ENCODE measurements at regions not wholly inside any gene's neighbourhood (a gene's known extent, or its start where the extent isn't known, plus 50 kb on each side); places are given as distances from the start of the nearest gene placed in this dataset.
A peak's percentile ranks its signal among the peaks of the same experiment; 100 is the strongest.

DNA sequence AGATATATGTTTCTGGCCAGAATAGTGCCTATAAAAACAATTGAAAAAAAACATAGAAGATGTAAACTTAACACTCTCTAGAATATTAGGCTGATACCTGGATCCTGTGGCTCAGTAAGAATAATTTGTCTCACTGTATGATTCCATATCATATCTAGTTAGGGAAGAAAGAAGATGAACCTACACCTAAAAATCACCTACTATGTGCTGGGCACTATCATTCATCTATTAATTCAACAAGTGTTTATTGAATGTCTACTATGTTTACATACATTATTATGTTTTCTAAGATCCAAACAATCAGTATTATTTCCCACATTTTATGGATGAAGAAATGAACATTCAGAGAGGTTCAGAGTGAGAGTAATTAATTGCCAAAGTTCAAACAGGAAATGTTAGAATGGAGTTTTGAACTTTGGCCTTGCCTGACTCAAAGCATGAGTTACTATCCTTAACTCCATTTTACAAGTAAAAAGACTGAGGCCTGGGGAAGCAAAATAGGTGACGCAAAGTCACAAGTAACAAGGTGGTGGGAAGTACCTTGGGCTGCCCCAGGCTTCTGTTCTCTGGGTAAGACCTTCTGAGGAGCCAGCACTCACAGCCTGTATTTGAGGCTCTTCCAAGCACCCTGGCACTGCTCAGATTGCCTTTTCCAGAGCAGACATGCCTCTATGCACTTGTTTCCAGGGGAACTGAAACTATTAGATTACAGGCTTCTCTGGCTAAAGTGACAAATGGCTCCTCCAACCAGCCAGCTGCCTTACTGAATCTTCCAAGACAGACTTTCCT, 111.1 kb upstream of the ACSL4 start (continued):
- TF ChIP-seq, protein P1, sequence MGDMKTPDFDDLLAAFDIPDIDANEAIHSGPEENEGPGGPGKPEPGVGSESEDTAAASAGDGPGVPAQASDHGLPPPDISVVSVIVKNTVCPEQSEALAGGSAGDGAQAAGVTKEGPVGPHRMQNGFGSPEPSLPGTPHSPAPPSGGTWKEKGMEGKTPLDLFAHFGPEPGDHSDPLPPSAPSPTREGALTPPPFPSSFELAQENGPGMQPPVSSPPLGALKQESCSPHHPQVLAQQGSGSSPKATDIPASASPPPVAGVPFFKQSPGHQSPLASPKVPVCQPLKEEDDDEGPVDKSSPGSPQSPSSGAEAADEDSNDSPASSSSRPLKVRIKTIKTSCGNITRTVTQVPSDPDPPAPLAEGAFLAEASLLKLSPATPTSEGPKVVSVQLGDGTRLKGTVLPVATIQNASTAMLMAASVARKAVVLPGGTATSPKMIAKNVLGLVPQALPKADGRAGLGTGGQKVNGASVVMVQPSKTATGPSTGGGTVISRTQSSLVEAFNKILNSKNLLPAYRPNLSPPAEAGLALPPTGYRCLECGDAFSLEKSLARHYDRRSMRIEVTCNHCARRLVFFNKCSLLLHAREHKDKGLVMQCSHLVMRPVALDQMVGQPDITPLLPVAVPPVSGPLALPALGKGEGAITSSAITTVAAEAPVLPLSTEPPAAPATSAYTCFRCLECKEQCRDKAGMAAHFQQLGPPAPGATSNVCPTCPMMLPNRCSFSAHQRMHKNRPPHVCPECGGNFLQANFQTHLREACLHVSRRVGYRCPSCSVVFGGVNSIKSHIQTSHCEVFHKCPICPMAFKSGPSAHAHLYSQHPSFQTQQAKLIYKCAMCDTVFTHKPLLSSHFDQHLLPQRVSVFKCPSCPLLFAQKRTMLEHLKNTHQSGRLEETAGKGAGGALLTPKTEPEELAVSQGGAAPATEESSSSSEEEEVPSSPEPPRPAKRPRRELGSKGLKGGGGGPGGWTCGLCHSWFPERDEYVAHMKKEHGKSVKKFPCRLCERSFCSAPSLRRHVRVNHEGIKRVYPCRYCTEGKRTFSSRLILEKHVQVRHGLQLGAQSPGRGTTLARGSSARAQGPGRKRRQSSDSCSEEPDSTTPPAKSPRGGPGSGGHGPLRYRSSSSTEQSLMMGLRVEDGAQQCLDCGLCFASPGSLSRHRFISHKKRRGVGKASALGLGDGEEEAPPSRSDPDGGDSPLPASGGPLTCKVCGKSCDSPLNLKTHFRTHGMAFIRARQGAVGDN (IDR thresholded peaks at IDR 0.05) = 0 out of 2 replicates have a peak, but pooled peaks have one; percentile 26
- TF ChIP-seq RFX5 (IDR thresholded peaks at IDR 0.05; ENCODE audit: low read depth, low read length) (no peak), NFIC (IDR thresholded peaks at IDR 0.05; ENCODE audit: low read depth, low read length) (peak; percentile 20; the same call in 1 of the 2 replicates)
- TF ChIP-seq, protein P2, sequence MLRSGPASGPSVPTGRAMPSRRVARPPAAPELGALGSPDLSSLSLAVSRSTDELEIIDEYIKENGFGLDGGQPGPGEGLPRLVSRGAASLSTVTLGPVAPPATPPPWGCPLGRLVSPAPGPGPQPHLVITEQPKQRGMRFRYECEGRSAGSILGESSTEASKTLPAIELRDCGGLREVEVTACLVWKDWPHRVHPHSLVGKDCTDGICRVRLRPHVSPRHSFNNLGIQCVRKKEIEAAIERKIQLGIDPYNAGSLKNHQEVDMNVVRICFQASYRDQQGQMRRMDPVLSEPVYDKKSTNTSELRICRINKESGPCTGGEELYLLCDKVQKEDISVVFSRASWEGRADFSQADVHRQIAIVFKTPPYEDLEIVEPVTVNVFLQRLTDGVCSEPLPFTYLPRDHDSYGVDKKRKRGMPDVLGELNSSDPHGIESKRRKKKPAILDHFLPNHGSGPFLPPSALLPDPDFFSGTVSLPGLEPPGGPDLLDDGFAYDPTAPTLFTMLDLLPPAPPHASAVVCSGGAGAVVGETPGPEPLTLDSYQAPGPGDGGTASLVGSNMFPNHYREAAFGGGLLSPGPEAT (IDR thresholded peaks at IDR 0.05; ENCODE audit: low read depth) = peak; percentile 88

DNA sequence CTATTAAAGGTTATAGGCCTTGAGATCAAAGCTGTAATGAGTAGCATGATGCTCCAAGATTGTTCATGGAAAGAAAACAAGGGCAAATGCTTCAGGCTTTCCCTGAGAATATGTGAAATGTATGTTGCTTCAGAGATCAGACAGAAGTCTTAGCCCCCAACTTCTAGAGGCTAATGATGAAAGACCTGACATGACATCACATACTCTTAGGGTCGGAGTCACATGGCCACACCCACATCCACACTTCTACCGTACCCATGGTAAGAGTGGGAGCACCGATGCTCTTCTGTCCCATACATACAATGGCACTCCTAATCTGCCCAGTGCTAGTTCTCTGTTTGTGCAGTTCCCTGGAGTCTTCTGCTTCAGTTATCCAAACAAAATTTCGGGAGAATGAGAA, 111.9 kb upstream of the ACSL4 start:
- Histone ChIP-seq H3K4me1 (ENCODE audit: control insufficient read depth, insufficient read depth, low read length) (peaks cover 9% of the 10 kb centered on the region), H4K20me1 (ENCODE audit: control insufficient read depth, insufficient read depth) (no peaks in the 10 kb centered on the region), H3K4me3 (no peak overlapping the region), H3K27ac (ENCODE audit: control insufficient read depth, insufficient read depth) (peak overlapping the region; percentile 31; the same call in 1 of the 2 replicates), H3K79me2 (ENCODE audit: control insufficient read depth, insufficient read depth, low read length) (no peaks in the 10 kb centered on the region), H3K9me3 (replicated peaks; ENCODE audit: control insufficient read depth, insufficient read depth, low read length) (no peaks in the 10 kb centered on the region), H3K4me2 (ENCODE audit: control insufficient read depth, insufficient read depth) (no peak overlapping the region; the same call in 1 of the 2 replicates), H3K27me3 (replicated peaks in 1 of 2; ENCODE audit: control insufficient read depth in 2 of 2, insufficient read depth in 2 of 2, low read length in 1 of 2) (no peaks in the 10 kb centered on the region), H3K36me3 (ENCODE audit: control insufficient read depth in 2 of 2, insufficient read depth in 2 of 2, low read length in 1 of 2) (no peaks in the 10 kb centered on the region), H3K9ac (ENCODE audit: control insufficient read depth, insufficient read depth, low read length) (no peak overlapping the region), H2AFZ (ENCODE audit: control insufficient read depth, low read depth, low read length) (peak overlapping the region; percentile 19; the same call in 1 of the 2 replicates)
- no peak for ATAC-seq
- in situ Hi-C loops (cut with MboI) (no loop called here), intact Hi-C loops (cut with micrococcal nuclease; ENCODE audit: unreplicated experiment) (no loop called here)
- POLR2A ChIA-PET = interaction anchor here (0.5 to 1.6 kb wide), 6 partner anchors 9 to 70 kb away, joined by 3 to 6 read pairs (median 3); no protein-coding TSS in a partner anchor
- CTCF ChIA-PET = interaction anchor here (1.0 to 7.2 kb wide), 5 partner anchors 11 to 132 kb away, joined by 4 to 57 read pairs (median 4); no protein-coding TSS in a partner anchor
- BruUV-seq (replicated peaks) = no TSS peak
- WGBS (ENCODE audit: insufficient coverage, insufficient replicate concordance, low lambda C conversion rate, missing lambda C conversion rate) = 21% methylated on average over 4 of the region's 4 CpGs
- no peak for FAIRE-seq
- SMC1A ChIA-PET (ENCODE audit: uncharacterized antibody, unreplicated experiment) = interaction anchor here (1.0 to 7.9 kb wide), 6 partner anchors 11 to 132 kb away, joined by 5 to 72 read pairs (median 30); no protein-coding TSS in a partner anchor
- no peak for DNase-seq (ENCODE audit: low read depth, low spot score)
- RAD21 ChIA-PET (ENCODE audit: unreplicated experiment) = interaction anchor here (0.8 to 3.7 kb wide), 7 partner anchors 11 to 132 kb away, joined by 3 to 32 read pairs (median 7); no protein-coding TSS in a partner anchor
- TF ChIP-seq, protein P3, sequence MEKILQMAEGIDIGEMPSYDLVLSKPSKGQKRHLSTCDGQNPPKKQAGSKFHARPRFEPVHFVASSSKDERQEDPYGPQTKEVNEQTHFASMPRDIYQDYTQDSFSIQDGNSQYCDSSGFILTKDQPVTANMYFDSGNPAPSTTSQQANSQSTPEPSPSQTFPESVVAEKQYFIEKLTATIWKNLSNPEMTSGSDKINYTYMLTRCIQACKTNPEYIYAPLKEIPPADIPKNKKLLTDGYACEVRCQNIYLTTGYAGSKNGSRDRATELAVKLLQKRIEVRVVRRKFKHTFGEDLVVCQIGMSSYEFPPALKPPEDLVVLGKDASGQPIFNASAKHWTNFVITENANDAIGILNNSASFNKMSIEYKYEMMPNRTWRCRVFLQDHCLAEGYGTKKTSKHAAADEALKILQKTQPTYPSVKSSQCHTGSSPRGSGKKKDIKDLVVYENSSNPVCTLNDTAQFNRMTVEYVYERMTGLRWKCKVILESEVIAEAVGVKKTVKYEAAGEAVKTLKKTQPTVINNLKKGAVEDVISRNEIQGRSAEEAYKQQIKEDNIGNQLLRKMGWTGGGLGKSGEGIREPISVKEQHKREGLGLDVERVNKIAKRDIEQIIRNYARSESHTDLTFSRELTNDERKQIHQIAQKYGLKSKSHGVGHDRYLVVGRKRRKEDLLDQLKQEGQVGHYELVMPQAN (conservative IDR thresholded peaks at IDR 0.05) = no peak
- no peak for TF ChIP-seq SP1 (IDR thresholded peaks at IDR 0.05; ENCODE audit: low read depth, low read length)
- no peak for TF ChIP-seq SKIL (IDR thresholded peaks at IDR 0.05; ENCODE audit: low read depth, poor library complexity, severe bottlenecking)
